Uterus (tissue), 2 donors: ENCODE measurements at regions not wholly inside any gene's neighbourhood (a gene's known extent, or its start where the extent isn't known, plus 50 kb on each side); places are given as distances from the start of the nearest gene placed in this dataset.

Experiments used
- CTCF ChIP-seq, 4 experiments: fragments of 200-600 bp in 2 of 4; fragments of 450-650 bp in 2 of 4; sonication (generic) in 2 of 4; IDR thresholded peaks; one replicate each; pipeline ENCODE4 v1.5.1; 2016 to 2019; ENCODE audit warnings: antibody characterized with exemption in 4 of 4, mild to moderate bottlenecking in 2 of 4, moderate library complexity in 1 of 4
- POLR2A ChIP-seq, 2 donors: fragments of 450-650 bp; IDR thresholded peaks; one replicate each; pipeline ENCODE4 v1.6.1; 2016; ENCODE audit warnings: antibody characterized with exemption in 2 of 2, mild to moderate bottlenecking in 1 of 2, moderate library complexity in 1 of 2

- TF ChIP-seq POLR2A (IDR thresholded peaks at IDR 0.05), result no peak
- no peak for TF ChIP-seq CTCF (IDR thresholded peaks at IDR 0.05)
Measured at GRCh38 chr12:102534899-102535298, 54.5 kb upstream of the IGF1 start.
